ENCODE measurements at regions not wholly inside any gene's neighbourhood (a gene's known extent, or its start where the extent isn't known, plus 50 kb on each side); places are given as distances from the start of the nearest gene placed in this dataset.

DNA sequence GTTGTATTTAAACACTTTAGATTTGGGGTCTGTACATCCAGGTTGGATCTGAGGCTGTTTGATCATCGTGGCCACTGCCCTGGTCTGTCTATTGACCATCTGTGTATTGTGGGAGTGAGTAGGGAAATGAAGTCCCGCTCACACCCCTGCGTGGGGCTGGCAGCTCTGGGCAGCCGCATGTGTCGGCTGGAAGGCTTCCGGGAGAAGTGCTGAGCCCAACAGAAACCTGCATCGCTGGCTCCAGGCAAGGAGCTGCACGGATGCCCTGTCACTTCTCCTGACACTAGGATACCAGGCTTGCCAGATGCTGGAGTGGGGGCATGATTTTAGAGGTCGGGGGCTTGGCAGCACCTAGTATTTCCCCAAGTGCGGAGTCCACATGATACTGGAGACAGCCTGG is 93.6 kb downstream of the PHETA1 start:
- no peak for DNase-seq
- H3K4me1 ChIP-seq (ENCODE audit: control insufficient read depth, insufficient read depth, low read length): no peaks in the 10 kb centered on the region
- no peak overlapping the region for H3K27ac ChIP-seq (ENCODE audit: low read length)
- H3K27me3 ChIP-seq (ENCODE audit: control insufficient read depth, insufficient read depth, low read length): peaks cover 2% of the 10 kb centered on the region
- H3K9me3 ChIP-seq (ENCODE audit: control insufficient read depth, low read depth, low read length): no peaks in the 10 kb centered on the region
- no peak overlapping the region for H3K4me3 ChIP-seq (ENCODE audit: low read length)
- no peaks in the 10 kb centered on the region for H3K36me3 ChIP-seq (ENCODE audit: control insufficient read depth, insufficient read depth, low read length)
- whole genome bisulfite sequencing (ENCODE audit: insufficient coverage, low lambda C conversion rate): no CpG with 5 or more reads among the region's 10 CpGs

DNA sequence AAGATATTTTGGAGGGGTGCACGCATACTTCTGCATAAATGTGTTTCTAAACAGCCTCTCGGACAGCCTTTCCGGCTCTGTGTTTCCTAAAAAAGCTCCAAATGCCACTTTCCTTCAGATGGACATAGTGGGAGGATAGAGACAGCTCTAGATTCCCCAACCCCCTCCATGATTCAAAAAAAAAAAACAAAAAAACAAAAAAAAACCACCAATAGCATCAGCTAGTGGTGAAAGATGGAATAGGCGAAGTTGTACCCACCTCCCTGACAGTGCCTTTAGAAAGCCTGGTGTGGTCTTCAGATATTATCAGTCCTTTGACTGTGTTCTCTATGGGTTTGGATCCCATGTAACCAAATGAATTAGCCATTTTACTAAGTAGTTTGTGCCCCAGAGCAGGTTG is 94.1 kb downstream of the PHETA1 start:
- no peaks in the 10 kb centered on the region for H3K4me1 ChIP-seq (ENCODE audit: control insufficient read depth, insufficient read depth, low read length)
- no peak for DNase-seq
- H3K9me3 ChIP-seq (ENCODE audit: control insufficient read depth, low read depth, low read length): no peaks in the 10 kb centered on the region
- peaks cover 2% of the 10 kb centered on the region for H3K27me3 ChIP-seq (ENCODE audit: control insufficient read depth, insufficient read depth, low read length)
- H3K36me3 ChIP-seq (ENCODE audit: control insufficient read depth, insufficient read depth, low read length): no peaks in the 10 kb centered on the region
- no peak overlapping the region for H3K27ac ChIP-seq (ENCODE audit: low read length)
- no CpG with 5 or more reads among the region's 4 CpGs for WGBS (ENCODE audit: insufficient coverage, low lambda C conversion rate)
- no peak overlapping the region for H3K4me3 ChIP-seq (ENCODE audit: low read length)

DNA sequence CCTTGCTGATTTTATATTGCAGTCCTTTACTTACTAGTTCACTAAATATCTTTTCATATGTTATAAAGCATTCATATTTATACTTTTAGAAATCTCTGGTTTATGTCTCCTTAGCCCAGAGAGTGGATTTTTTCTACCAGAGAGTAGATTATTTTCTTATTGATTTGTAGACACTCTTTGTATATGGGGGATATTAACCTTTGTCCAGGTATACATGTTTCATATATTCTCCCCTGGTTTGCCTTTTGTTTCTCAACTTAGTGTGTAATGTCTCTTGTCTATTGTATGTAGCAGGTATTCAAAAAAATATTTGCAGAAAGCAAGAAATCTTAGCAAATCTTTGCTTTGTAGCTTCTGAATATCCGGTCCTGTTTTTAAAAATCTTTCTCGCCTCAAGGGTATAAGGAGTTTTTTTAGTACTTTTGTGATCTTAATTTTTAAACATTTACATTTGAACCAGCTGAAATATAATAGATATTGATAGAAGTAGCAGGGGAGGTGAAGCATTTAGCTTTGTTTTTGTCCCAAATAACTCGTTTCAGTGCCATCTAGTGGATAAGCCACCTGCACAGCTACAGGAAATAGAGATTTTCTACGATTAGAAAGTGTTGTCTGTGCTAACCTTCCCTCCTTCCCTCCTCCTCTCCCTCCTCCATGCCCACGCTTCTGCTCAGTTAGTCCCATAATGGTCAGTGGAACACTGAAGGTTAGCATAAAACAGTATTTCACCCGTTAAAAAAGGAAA is 97.0 kb downstream of the PHETA1 start:
- 91% methylated on average over 3 of the region's 6 CpGs for WGBS (ENCODE audit: insufficient coverage, low lambda C conversion rate)
- H3K27ac ChIP-seq (ENCODE audit: low read length): no peak overlapping the region
- H3K4me1 ChIP-seq (ENCODE audit: control insufficient read depth, insufficient read depth, low read length): no peaks in the 10 kb centered on the region
- H3K4me3 ChIP-seq (ENCODE audit: low read length): no peak overlapping the region
- no peaks in the 10 kb centered on the region for H3K9me3 ChIP-seq (ENCODE audit: control insufficient read depth, low read depth, low read length)
- no peaks in the 10 kb centered on the region for H3K36me3 ChIP-seq (ENCODE audit: control insufficient read depth, insufficient read depth, low read length)
- DNase-seq: no peak
- peaks cover 2% of the 10 kb centered on the region for H3K27me3 ChIP-seq (ENCODE audit: control insufficient read depth, insufficient read depth, low read length)

DNA sequence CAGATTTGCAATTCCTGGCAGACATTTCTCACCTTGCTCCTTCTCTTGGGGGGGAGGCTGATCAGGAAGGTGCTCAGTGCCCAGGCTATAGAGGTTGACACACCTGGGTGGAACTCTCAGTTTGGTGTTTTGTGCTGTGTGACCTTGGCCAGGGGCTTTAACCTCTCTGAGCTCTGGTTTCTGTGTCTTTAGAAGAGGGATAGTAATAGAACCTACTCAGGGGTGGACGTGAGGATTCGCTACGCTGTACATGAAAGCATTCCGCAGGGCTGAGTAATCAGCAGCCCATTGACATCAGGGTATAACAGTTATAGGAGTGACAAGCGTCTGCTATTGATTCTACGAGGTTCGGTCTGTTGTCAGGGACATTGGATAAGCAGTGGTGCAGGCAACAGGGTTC is 98.1 kb downstream of the PHETA1 start:
- no peaks in the 10 kb centered on the region for H3K9me3 ChIP-seq (ENCODE audit: control insufficient read depth, low read depth, low read length)
- H3K36me3 ChIP-seq (ENCODE audit: control insufficient read depth, insufficient read depth, low read length): no peaks in the 10 kb centered on the region
- peaks cover 2% of the 10 kb centered on the region for H3K27me3 ChIP-seq (ENCODE audit: control insufficient read depth, insufficient read depth, low read length)
- no peaks in the 10 kb centered on the region for H3K4me1 ChIP-seq (ENCODE audit: control insufficient read depth, insufficient read depth, low read length)
- H3K4me3 ChIP-seq (ENCODE audit: low read length): no peak overlapping the region
- no CpG with 5 or more reads among the region's 7 CpGs for WGBS (ENCODE audit: insufficient coverage, low lambda C conversion rate)
- no peak for DNase-seq
- no peak overlapping the region for H3K27ac ChIP-seq (ENCODE audit: low read length)

- Histone ChIP-seq H3K4me1 (ENCODE audit: control insufficient read depth, insufficient read depth, low read length) (no peaks in the 10 kb centered on the region), H3K9me3 (ENCODE audit: control insufficient read depth, low read depth, low read length) (no peaks in the 10 kb centered on the region), H3K4me3 (ENCODE audit: low read length) (no peak overlapping the region), H3K36me3 (ENCODE audit: control insufficient read depth, insufficient read depth, low read length) (no peaks in the 10 kb centered on the region), H3K27me3 (ENCODE audit: control insufficient read depth, insufficient read depth, low read length) (peaks cover 2% of the 10 kb centered on the region), H3K27ac (ENCODE audit: low read length) (no peak overlapping the region)
- no peak for DNase-seq
- 59% methylated on average over 6 of the region's 11 CpGs for WGBS (ENCODE audit: insufficient coverage, low lambda C conversion rate)
Observed at GRCh38 chr12:111270239-111270638, 98.7 kb downstream of the PHETA1 start.

- no peak for DNase-seq
- no peaks in the 10 kb centered on the region for H3K36me3 ChIP-seq (ENCODE audit: control insufficient read depth, insufficient read depth, low read length)
- no peak overlapping the region for H3K4me3 ChIP-seq (ENCODE audit: low read length)
- WGBS (ENCODE audit: insufficient coverage, low lambda C conversion rate): 33% methylated on average over 1 of the region's 7 CpGs
- no peaks in the 10 kb centered on the region for H3K4me1 ChIP-seq (ENCODE audit: control insufficient read depth, insufficient read depth, low read length)
- H3K27ac ChIP-seq (ENCODE audit: low read length): no peak overlapping the region
- H3K9me3 ChIP-seq (ENCODE audit: control insufficient read depth, low read depth, low read length): no peaks in the 10 kb centered on the region
- peaks cover 2% of the 10 kb centered on the region for H3K27me3 ChIP-seq (ENCODE audit: control insufficient read depth, insufficient read depth, low read length)
Observed at GRCh38 chr12:111269718-111270117, 99.2 kb downstream of the PHETA1 start.

DNA sequence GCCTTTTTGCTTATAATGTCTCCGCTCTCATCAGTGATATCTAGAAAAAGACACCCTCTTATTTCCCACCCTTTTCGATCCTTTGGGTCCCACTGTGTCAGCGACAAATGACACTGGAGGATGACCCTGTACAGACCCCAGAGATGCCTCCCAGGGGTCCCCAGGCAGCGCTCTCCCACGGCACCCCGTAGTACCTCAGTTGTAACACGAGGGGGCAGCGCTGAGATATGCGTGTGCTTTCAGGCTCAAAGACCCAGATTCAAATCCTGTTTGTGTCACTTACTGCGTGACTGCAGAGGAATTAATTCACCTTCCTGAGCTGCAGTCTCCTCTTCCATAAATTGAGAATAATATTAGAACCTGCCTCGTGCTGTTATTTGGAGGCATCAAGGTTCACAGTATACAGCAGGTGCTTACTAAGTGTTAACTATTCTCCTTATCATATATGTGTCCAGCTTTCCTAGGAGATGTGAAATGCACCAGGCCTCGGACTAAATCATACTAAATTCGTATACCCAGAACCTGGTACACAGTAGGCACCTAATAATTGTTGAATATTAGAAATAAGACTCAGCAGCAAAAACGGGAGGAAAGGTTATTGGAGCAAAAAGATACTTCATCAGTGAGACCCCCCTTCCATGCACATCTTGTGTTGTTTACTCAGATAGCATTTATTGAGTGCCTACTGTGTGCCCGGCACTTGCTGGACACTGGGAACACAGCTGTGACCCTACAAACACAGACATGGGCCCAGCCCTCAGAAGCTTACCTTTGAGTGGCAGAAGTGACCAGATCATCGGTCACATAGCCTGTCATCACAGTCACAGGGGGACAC is 99.9 kb downstream of the PHETA1 start:
- H3K9me3 ChIP-seq (ENCODE audit: control insufficient read depth, low read depth, low read length): no peaks in the 10 kb centered on the region
- WGBS (ENCODE audit: insufficient coverage, low lambda C conversion rate): 100% methylated on average over 2 of the region's 16 CpGs
- DNase-seq: no peak
- H3K4me1 ChIP-seq (ENCODE audit: control insufficient read depth, insufficient read depth, low read length): no peaks in the 10 kb centered on the region
- peaks cover 2% of the 10 kb centered on the region for H3K27me3 ChIP-seq (ENCODE audit: control insufficient read depth, insufficient read depth, low read length)
- H3K4me3 ChIP-seq (ENCODE audit: low read length): no peak overlapping the region
- no peaks in the 10 kb centered on the region for H3K36me3 ChIP-seq (ENCODE audit: control insufficient read depth, insufficient read depth, low read length)
- H3K27ac ChIP-seq (ENCODE audit: low read length): no peak overlapping the region

- Histone ChIP-seq H3K27me3 (ENCODE audit: control insufficient read depth, insufficient read depth, low read length) (peaks cover 2% of the 10 kb centered on the region), H3K27ac (ENCODE audit: low read length) (no peak overlapping the region), H3K4me1 (ENCODE audit: control insufficient read depth, insufficient read depth, low read length) (no peaks in the 10 kb centered on the region), H3K4me3 (ENCODE audit: low read length) (no peak overlapping the region), H3K36me3 (ENCODE audit: control insufficient read depth, insufficient read depth, low read length) (no peaks in the 10 kb centered on the region), H3K9me3 (ENCODE audit: control insufficient read depth, low read depth, low read length) (no peaks in the 10 kb centered on the region)
- DNase-seq: no peak
- WGBS (ENCODE audit: insufficient coverage, low lambda C conversion rate): no CpG with 5 or more reads among the region's 8 CpGs
Observed at GRCh38 chr12:111267144-111267543, 101.8 kb downstream of the PHETA1 start.

- WGBS (ENCODE audit: insufficient coverage, low lambda C conversion rate): 82% methylated on average over 2 of the region's 6 CpGs
- Histone ChIP-seq H3K36me3 (ENCODE audit: control insufficient read depth, insufficient read depth, low read length) (no peaks in the 10 kb centered on the region), H3K27me3 (ENCODE audit: control insufficient read depth, insufficient read depth, low read length) (no peaks in the 10 kb centered on the region), H3K9me3 (ENCODE audit: control insufficient read depth, low read depth, low read length) (no peaks in the 10 kb centered on the region), H3K4me3 (ENCODE audit: low read length) (no peak overlapping the region), H3K4me1 (ENCODE audit: control insufficient read depth, insufficient read depth, low read length) (no peaks in the 10 kb centered on the region), H3K27ac (ENCODE audit: low read length) (no peak overlapping the region)
- DNase-seq: no peak
Observed at GRCh38 chr12:111261911-111262676, 106.8 kb downstream of the PHETA1 start.

GRCh38 chr12:111260732-111261131 is 108.2 kb downstream of the PHETA1 start:
- H3K4me3 ChIP-seq (ENCODE audit: low read length): no peak overlapping the region
- no peaks in the 10 kb centered on the region for H3K4me1 ChIP-seq (ENCODE audit: control insufficient read depth, insufficient read depth, low read length)
- WGBS (ENCODE audit: insufficient coverage, low lambda C conversion rate): no CpG with 5 or more reads among the region's 5 CpGs
- no peak for DNase-seq
- H3K36me3 ChIP-seq (ENCODE audit: control insufficient read depth, insufficient read depth, low read length): no peaks in the 10 kb centered on the region
- H3K27ac ChIP-seq (ENCODE audit: low read length): no peak overlapping the region
- no peaks in the 10 kb centered on the region for H3K9me3 ChIP-seq (ENCODE audit: control insufficient read depth, low read depth, low read length)
- H3K27me3 ChIP-seq (ENCODE audit: control insufficient read depth, insufficient read depth, low read length): no peaks in the 10 kb centered on the region

Measured in large intestine (tissue), 3 donors.